Heart left ventricle (tissue), 16 donors: ENCODE measurements at regions not wholly inside any gene's neighbourhood (a gene's known extent, or its start where the extent isn't known, plus 50 kb on each side); places are given as distances from the start of the nearest gene placed in this dataset.

Experiments
- ATAC-seq, 4 donors: fragments of 200-7000 bp; cut with Tn5 transposase; one replicate each; pipeline ENCODE4 v1.9.1; 2020 to 2022; ENCODE audit warnings: moderate library complexity in 4 of 4, mild to moderate bottlenecking in 3 of 4, moderate number of reproducible peaks in 1 of 4
- DNase-seq, 5 donors: peaks; one replicate each; pipeline ENCODE4 v3.0.0-alpha.2; 2020
- H3K27ac ChIP-seq, 12 donors: fragments of 200-600 bp; sonication (generic) in 4 of 12; one replicate each; pipeline versions ENCODE4 v1.5.0 to v1.8.0; 2016 to 2022; ENCODE audit warnings: mild to moderate bottlenecking in 2 of 12
- H3K27me3 ChIP-seq, 9 donors: fragments of 200-600 bp; sonication (generic) in 2 of 9; one replicate each; pipeline versions ENCODE4 v1.5.1 to v1.8.0; 2016 to 2022; ENCODE audit warnings: mild to moderate bottlenecking in 3 of 9
- H3K36me3 ChIP-seq, 9 donors: fragments of 200-600 bp; sonication (generic) in 2 of 9; one replicate each; pipeline versions ENCODE4 v1.5.0 to v1.8.0; 2018 to 2022; ENCODE audit warnings: mild to moderate bottlenecking in 2 of 9
- H3K4me1 ChIP-seq, 12 donors: fragments of 200-600 bp; sonication (generic) in 4 of 12; one replicate each; pipeline versions ENCODE4 v1.5.0 to v1.8.0; 2016 to 2022; ENCODE audit warnings: mild to moderate bottlenecking in 3 of 12
- H3K4me3 ChIP-seq, 12 donors: fragments of 200-600 bp; sonication (generic) in 4 of 12; one replicate each; pipeline versions ENCODE4 v1.5.0 to v1.8.0; 2017 to 2022; ENCODE audit warnings: mild to moderate bottlenecking in 9 of 12, moderate library complexity in 4 of 12
- H3K9me3 ChIP-seq, 12 donors: fragments of 200-600 bp; sonication (generic) in 4 of 12; one replicate each; pipeline versions ENCODE4 v1.5.0 to v1.8.0; 2016 to 2022; ENCODE audit warnings: mild to moderate bottlenecking in 1 of 12
- CTCF ChIP-seq, 12 donors: fragments of 200-600 bp; sonication (generic) in 4 of 12; IDR thresholded peaks; one replicate each; pipeline versions ENCODE4 v1.5.0 to v1.8.0; 2018 to 2022; ENCODE audit warnings: antibody characterized with exemption in 12 of 12, mild to moderate bottlenecking in 5 of 12
- POLR2A ChIP-seq, 2 donors: fragments of 450-650 bp; IDR thresholded peaks; one replicate each; pipeline ENCODE4 v1.6.1; 2017; ENCODE audit warnings: antibody characterized with exemption in 2 of 2, mild to moderate bottlenecking in 2 of 2, moderate library complexity in 2 of 2
- WGBS, 4 donors: extraction: QIAGEN DNeasy Blood & Tissue Kit in 2 of 4; methylation state at CpG; one replicate each; pipeline versions ENCODE4 v1.1.5 to v1.1.7; 2013 to 2018; 5-methylcytosine and 5-hydroxymethylcytosine counted together
- intact Hi-C, 10 donors: fragments of 100-400 bp; cut with DNase I; formaldehyde crosslinking; loops; one replicate each; pipeline versions ENCODE4 v1.11.1 to v1.14.2; 2022
- donor health status: ischemic (EF 13 %, LVEDD 7.1; RV severe dilation, severe dysfunction).
- donor health status: healthy with polysubstance abuse.
- donor health status: DM: no; HTN: yes; CAD: no.
- donor health status: DM: no; HTN: no; CAD: no.
- donor health status: ischemic (EF 25% LVEDD 6.9; RV normal size, moderate dysfunction).
- donor health status: ischemic (EF 25% LVEDD 5.7; RV mildly dilated, moderate dysfunction).
- donor health status: healthy.
- donor health status: DM: yes; HTN: yes; CAD: no.
- donor health status: ischemic (EF 35%, LVEDD 5.7; RV mildly dilated, moderate dysfunction).
- donor health status: nonischemic (EF 11% LVEDD 7.7; RV severe dilation, severe dysfunction).
- donor health status: DM: yes; HTN: yes; CAD: no.
- donor health status: PGD.
- donor health status: ischemic (EF 29% LVEDD 5.4; RV normal size, mild dysfunction).
- donor health status: nonischemic (EF 23%, LVEDD 6.1; RV moderate dilation, normal function).

GRCh38 chr1:118692143-118692542, 296.0 kb downstream of the TBX15 start:
- H3K9me3 ChIP-seq = peaks cover 0 to 6% (median 0%) of the 10 kb centered on the region in 12 donors
- no peaks in the 10 kb centered on the region for H3K36me3 ChIP-seq
- DNase-seq = no peak
- intact Hi-C loops = no loop called here
- 59 to 73% (median 68%) methylated on average over 1 of the region's 1 CpG for WGBS, 4 donors
- ATAC-seq = no peak
- H3K27me3 ChIP-seq = no peaks in the 10 kb centered on the region
- no peak for TF ChIP-seq POLR2A (IDR thresholded peaks at IDR 0.05)
- TF ChIP-seq CTCF (IDR thresholded peaks at IDR 0.05) = no peak
- no peak overlapping the region for H3K27ac ChIP-seq
- H3K4me3 ChIP-seq = no peak overlapping the region
- no peaks in the 10 kb centered on the region for H3K4me1 ChIP-seq

- H3K27ac ChIP-seq = no peak overlapping the region
- ATAC-seq (no peak), DNase-seq (no peak)
- H3K36me3 ChIP-seq = no peaks in the 10 kb centered on the region
- H3K4me1 ChIP-seq = no peaks in the 10 kb centered on the region
- H3K9me3 ChIP-seq = no peaks in the 10 kb centered on the region
- intact Hi-C loops = no loop called here
- no peaks in the 10 kb centered on the region for H3K27me3 ChIP-seq
- H3K4me3 ChIP-seq = no peak overlapping the region
- TF ChIP-seq CTCF (IDR thresholded peaks at IDR 0.05) (no peak), POLR2A (IDR thresholded peaks at IDR 0.05) (no peak)
- 60 to 72% (median 62%) methylated on average over 2 of the region's 2 CpGs for WGBS, 4 donors
Measured at GRCh38 chr1:118688891-118689290, 299.3 kb downstream of the TBX15 start.

GRCh38 chr1:118661769-118662320, 326.3 kb downstream of the TBX15 start:
- Histone ChIP-seq H3K4me1 (peaks cover 0 to 9% (median 0%) of the 10 kb centered on the region in 12 donors), H3K27me3 (no peaks in the 10 kb centered on the region), H3K36me3 (no peaks in the 10 kb centered on the region), H3K4me3 (no peak overlapping the region), H3K27ac (no peak overlapping the region), H3K9me3 (peaks cover 0 to 6% (median 1%) of the 10 kb centered on the region in 12 donors)
- ATAC-seq = no peak
- TF ChIP-seq POLR2A (IDR thresholded peaks at IDR 0.05) (no peak), CTCF (IDR thresholded peaks at IDR 0.05) (no peak)
- intact Hi-C loops = no loop called here
- 62 to 79% (median 70%) methylated on average over 2 of the region's 2 CpGs for WGBS, 4 donors
- DNase-seq = no peak

GRCh38 chr1:118660769-118661168, 327.4 kb downstream of the TBX15 start:
- 19 to 38% (median 25%) methylated on average over 1 of the region's 1 CpG for WGBS, 4 donors
- Histone ChIP-seq H3K27me3 (no peaks in the 10 kb centered on the region), H3K36me3 (no peaks in the 10 kb centered on the region)

More at GRCh38 chr1:118660769-118661168, 327.4 kb downstream of the TBX15 start:
- no peak for DNase-seq
- Histone ChIP-seq H3K27ac (no peak overlapping the region), H3K4me1 (peaks cover 0 to 9% (median 0%) of the 10 kb centered on the region in 12 donors), H3K9me3 (peaks cover 0 to 7% (median 0%) of the 10 kb centered on the region in 12 donors), H3K4me3 (no peak overlapping the region)
- intact Hi-C loops = no loop called here
- TF ChIP-seq POLR2A (IDR thresholded peaks at IDR 0.05) (no peak), CTCF (IDR thresholded peaks at IDR 0.05) (no peak)
- ATAC-seq = no peak
